ENCODE measurements at regions not wholly inside any gene's neighbourhood (a gene's known extent, or its start where the extent isn't known, plus 50 kb on each side); places are given as distances from the start of the nearest gene placed in this dataset.

GRCh38 chr5:166431456-166431855, 1860.0 kb upstream of the WWC1 start:
- no peaks in the 10 kb centered on the region for H3K9me3 ChIP-seq (ENCODE audit: control insufficient read depth in 3 of 3, low read length in 3 of 3)
- H3K36me3 ChIP-seq (ENCODE audit: control insufficient read depth in 3 of 3, insufficient read depth in 3 of 3, low read length in 3 of 3), result no peaks in the 10 kb centered on the region
- no peaks in the 10 kb centered on the region for H3K27me3 ChIP-seq (ENCODE audit: control insufficient read depth in 3 of 3, insufficient read depth in 3 of 3, low read length in 3 of 3)
- no peak overlapping the region for H3K9ac ChIP-seq (ENCODE audit: low read depth in 1 of 3, low read length in 3 of 3)
- H3K4me3 ChIP-seq (ENCODE audit: low read length in 3 of 3), result no peak overlapping the region
- no peaks in the 10 kb centered on the region for H3K4me1 ChIP-seq (ENCODE audit: control insufficient read depth in 3 of 3, insufficient read depth in 3 of 3, low read length in 3 of 3)
- no peak overlapping the region for H3K27ac ChIP-seq (ENCODE audit: low read depth, low read length)

- no peaks in the 10 kb centered on the region for H3K4me1 ChIP-seq (ENCODE audit: control insufficient read depth in 3 of 3, insufficient read depth in 3 of 3, low read length in 3 of 3)
- no peaks in the 10 kb centered on the region for H3K27me3 ChIP-seq (ENCODE audit: control insufficient read depth in 3 of 3, insufficient read depth in 3 of 3, low read length in 3 of 3)
- no peaks in the 10 kb centered on the region for H3K9me3 ChIP-seq (ENCODE audit: control insufficient read depth in 3 of 3, low read length in 3 of 3)
- H3K9ac ChIP-seq (ENCODE audit: low read depth in 1 of 3, low read length in 3 of 3), result no peak overlapping the region
- H3K36me3 ChIP-seq (ENCODE audit: control insufficient read depth in 3 of 3, insufficient read depth in 3 of 3, low read length in 3 of 3), result no peaks in the 10 kb centered on the region
- no peak overlapping the region for H3K27ac ChIP-seq (ENCODE audit: low read depth, low read length)
- no peak overlapping the region for H3K4me3 ChIP-seq (ENCODE audit: low read length in 3 of 3)
Observed at GRCh38 chr5:166433679-166434078, 1857.8 kb upstream of the WWC1 start.

DNA sequence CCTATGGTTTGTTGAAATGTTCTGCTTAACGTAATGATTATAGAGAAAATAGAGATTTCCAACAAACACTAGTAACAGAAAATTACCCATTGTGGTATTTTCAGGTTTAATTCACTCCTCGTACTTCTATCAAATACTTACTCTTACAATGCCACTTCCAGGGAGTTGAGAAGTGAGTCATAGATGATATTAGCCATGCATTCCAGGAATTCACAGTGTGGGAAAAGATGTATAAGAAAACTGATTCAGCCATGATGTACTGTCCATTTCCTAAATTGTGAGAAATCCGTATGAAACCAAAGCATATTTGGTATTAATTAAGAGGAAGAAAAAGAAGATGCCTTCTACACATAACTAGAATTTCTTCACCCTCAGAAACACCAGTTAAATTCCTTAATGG, 1854.6 kb upstream of the WWC1 start:
- no peak overlapping the region for H3K4me3 ChIP-seq (ENCODE audit: low read length in 3 of 3)
- H3K36me3 ChIP-seq (ENCODE audit: control insufficient read depth in 3 of 3, insufficient read depth in 3 of 3, low read length in 3 of 3), result no peaks in the 10 kb centered on the region
- no peaks in the 10 kb centered on the region for H3K9me3 ChIP-seq (ENCODE audit: control insufficient read depth in 3 of 3, low read length in 3 of 3)
- no peaks in the 10 kb centered on the region for H3K27me3 ChIP-seq (ENCODE audit: control insufficient read depth in 3 of 3, insufficient read depth in 3 of 3, low read length in 3 of 3)
- no peak overlapping the region for H3K27ac ChIP-seq (ENCODE audit: low read depth, low read length)
- H3K9ac ChIP-seq (ENCODE audit: low read depth in 1 of 3, low read length in 3 of 3), result no peak overlapping the region
- H3K4me1 ChIP-seq (ENCODE audit: control insufficient read depth in 3 of 3, insufficient read depth in 3 of 3, low read length in 3 of 3), result no peaks in the 10 kb centered on the region

DNA sequence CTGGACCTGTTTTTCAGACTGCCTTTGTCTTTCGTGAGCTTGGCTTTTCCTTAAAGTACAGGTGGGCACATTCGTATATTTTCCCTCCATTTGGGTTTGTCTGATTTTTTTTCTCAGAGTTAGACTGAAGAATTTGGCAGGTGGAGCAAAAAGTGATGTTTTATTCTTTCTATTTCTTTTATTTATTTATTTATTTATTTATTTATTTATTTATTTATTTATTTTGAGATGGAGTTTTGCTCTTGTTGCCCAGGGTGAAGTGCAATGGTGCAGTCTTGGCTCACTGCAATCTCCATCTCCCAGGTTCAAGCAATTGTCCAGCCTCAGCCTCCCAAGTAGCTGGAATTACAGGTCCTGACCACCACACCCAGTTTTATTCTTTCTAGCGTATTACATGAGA, 1805.1 kb upstream of the WWC1 start:
- Histone ChIP-seq H3K4me3 (ENCODE audit: low read length in 3 of 3) (no peak overlapping the region), H3K36me3 (ENCODE audit: control insufficient read depth in 3 of 3, insufficient read depth in 3 of 3, low read length in 3 of 3) (no peaks in the 10 kb centered on the region), H3K27ac (ENCODE audit: low read depth, low read length) (no peak overlapping the region)

GRCh38 chr5:166488560-166488959, 1802.9 kb upstream of the WWC1 start:
- no peak overlapping the region for H3K4me3 ChIP-seq (ENCODE audit: low read length in 3 of 3)
- no peak overlapping the region for H3K27ac ChIP-seq (ENCODE audit: low read depth, low read length)
- H3K36me3 ChIP-seq (ENCODE audit: control insufficient read depth in 3 of 3, insufficient read depth in 3 of 3, low read length in 3 of 3), result no peaks in the 10 kb centered on the region
- H3K9me3 ChIP-seq (ENCODE audit: control insufficient read depth in 3 of 3, low read length in 3 of 3), result peaks cover 0 to 2% (median 0%) of the 10 kb centered on the region in 3 donors
- H3K27me3 ChIP-seq (ENCODE audit: control insufficient read depth in 3 of 3, insufficient read depth in 3 of 3, low read length in 3 of 3), result no peaks in the 10 kb centered on the region
- H3K4me1 ChIP-seq (ENCODE audit: control insufficient read depth in 3 of 3, insufficient read depth in 3 of 3, low read length in 3 of 3), result no peaks in the 10 kb centered on the region
- no peak overlapping the region for H3K9ac ChIP-seq (ENCODE audit: low read depth in 1 of 3, low read length in 3 of 3)

More for the DNA sequence above, 1805.1 kb upstream of the WWC1 start:
- peaks cover 0 to 4% (median 2%) of the 10 kb centered on the region in 3 donors for H3K9me3 ChIP-seq (ENCODE audit: control insufficient read depth in 3 of 3, low read length in 3 of 3)
- H3K27me3 ChIP-seq (ENCODE audit: control insufficient read depth in 3 of 3, insufficient read depth in 3 of 3, low read length in 3 of 3), result no peaks in the 10 kb centered on the region
- H3K4me1 ChIP-seq (ENCODE audit: control insufficient read depth in 3 of 3, insufficient read depth in 3 of 3, low read length in 3 of 3), result no peaks in the 10 kb centered on the region
- no peak overlapping the region for H3K9ac ChIP-seq (ENCODE audit: low read depth in 1 of 3, low read length in 3 of 3)

DNA sequence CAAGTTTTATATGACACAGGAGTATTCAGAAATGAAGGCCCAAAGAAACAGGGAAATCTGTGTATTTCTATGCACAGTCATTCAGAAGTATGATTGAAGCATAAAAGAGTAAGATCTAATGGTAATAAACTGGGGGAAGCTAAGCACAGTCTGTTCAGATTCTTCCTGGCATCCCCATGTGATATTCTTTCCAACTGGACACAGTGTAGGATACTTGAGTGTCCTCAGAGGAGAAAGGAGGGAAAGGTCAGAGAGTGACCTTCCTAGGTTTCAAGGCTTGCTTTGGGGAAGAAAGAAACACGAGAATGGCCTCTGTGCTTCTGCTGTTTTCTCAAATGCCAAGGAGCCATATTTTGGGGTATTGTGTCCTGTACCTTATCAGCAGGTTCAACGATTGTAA, 1798.4 kb upstream of the WWC1 start:
- Histone ChIP-seq H3K36me3 (ENCODE audit: control insufficient read depth in 3 of 3, insufficient read depth in 3 of 3, low read length in 3 of 3) (no peaks in the 10 kb centered on the region), H3K9me3 (ENCODE audit: control insufficient read depth in 3 of 3, low read length in 3 of 3) (no peaks in the 10 kb centered on the region), H3K4me3 (ENCODE audit: low read length in 3 of 3) (no peak overlapping the region), H3K27ac (ENCODE audit: low read depth, low read length) (no peak overlapping the region), H3K27me3 (ENCODE audit: control insufficient read depth in 3 of 3, insufficient read depth in 3 of 3, low read length in 3 of 3) (no peaks in the 10 kb centered on the region), H3K9ac (ENCODE audit: low read depth in 1 of 3, low read length in 3 of 3) (no peak overlapping the region), H3K4me1 (ENCODE audit: control insufficient read depth in 3 of 3, insufficient read depth in 3 of 3, low read length in 3 of 3) (no peaks in the 10 kb centered on the region)

DNA sequence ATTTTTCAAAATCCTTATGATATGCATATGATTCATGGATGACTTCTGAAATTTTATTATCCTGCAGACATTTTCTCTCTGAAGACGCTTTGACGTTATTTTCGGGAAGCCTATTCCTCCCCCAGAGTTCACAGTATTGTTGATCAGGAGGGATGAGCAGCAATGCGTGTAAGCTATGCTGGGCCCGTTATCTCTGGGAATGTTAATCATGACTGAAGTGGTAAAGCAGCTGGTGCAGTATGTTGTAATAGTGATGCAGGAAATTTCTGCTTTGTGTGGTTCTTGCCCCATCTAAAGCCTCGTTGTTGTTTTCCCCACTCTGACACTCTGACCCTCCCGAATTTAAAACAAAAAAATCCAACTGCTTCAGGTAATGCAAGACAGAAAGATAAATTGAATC, 1797.8 kb upstream of the WWC1 start:
- H3K36me3 ChIP-seq (ENCODE audit: control insufficient read depth in 3 of 3, insufficient read depth in 3 of 3, low read length in 3 of 3), result no peaks in the 10 kb centered on the region
- no peak overlapping the region for H3K27ac ChIP-seq (ENCODE audit: low read depth, low read length)

DNA sequence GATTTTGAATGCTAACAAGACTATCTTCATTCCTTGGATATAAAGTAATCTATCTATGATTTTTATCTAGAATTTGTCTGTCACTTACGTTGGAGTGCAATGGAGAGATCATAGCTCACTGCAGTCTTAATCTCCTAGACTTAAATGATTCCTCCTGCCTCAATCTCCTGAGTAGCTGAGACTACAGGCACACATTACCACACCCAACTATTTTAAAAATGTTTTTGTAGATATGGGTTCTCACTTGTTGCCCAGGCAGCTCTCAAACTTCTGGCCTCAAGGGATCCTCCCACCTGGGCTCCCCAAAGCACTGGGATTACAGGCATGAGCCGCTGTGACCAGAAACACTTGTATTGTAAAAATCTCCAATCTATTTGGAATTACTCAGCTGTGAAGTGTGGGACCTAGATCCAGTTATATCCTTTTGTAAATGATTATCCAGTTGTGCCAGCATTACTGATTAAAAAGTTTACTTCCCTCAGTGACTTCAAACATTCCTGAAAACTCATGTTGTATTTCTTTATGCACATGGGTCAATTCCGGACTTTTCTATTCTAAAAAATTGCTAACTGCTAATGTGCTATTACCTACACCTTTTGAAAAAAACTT, 1793.8 kb upstream of the WWC1 start:
- Histone ChIP-seq H3K36me3 (ENCODE audit: control insufficient read depth in 3 of 3, insufficient read depth in 3 of 3, low read length in 3 of 3) (no peaks in the 10 kb centered on the region), H3K4me3 (ENCODE audit: low read length in 3 of 3) (no peak overlapping the region), H3K9me3 (ENCODE audit: control insufficient read depth in 3 of 3, low read length in 3 of 3) (no peaks in the 10 kb centered on the region), H3K9ac (ENCODE audit: low read depth in 1 of 3, low read length in 3 of 3) (no peak overlapping the region), H3K27ac (ENCODE audit: low read depth, low read length) (no peak overlapping the region), H3K27me3 (ENCODE audit: control insufficient read depth in 3 of 3, insufficient read depth in 3 of 3, low read length in 3 of 3) (no peaks in the 10 kb centered on the region), H3K4me1 (ENCODE audit: control insufficient read depth in 3 of 3, insufficient read depth in 3 of 3, low read length in 3 of 3) (no peaks in the 10 kb centered on the region)

More for the DNA sequence above, 1797.8 kb upstream of the WWC1 start:
- Histone ChIP-seq H3K9ac (ENCODE audit: low read depth in 1 of 3, low read length in 3 of 3) (no peak overlapping the region), H3K4me3 (ENCODE audit: low read length in 3 of 3) (no peak overlapping the region), H3K9me3 (ENCODE audit: control insufficient read depth in 3 of 3, low read length in 3 of 3) (no peaks in the 10 kb centered on the region), H3K27me3 (ENCODE audit: control insufficient read depth in 3 of 3, insufficient read depth in 3 of 3, low read length in 3 of 3) (no peaks in the 10 kb centered on the region), H3K4me1 (ENCODE audit: control insufficient read depth in 3 of 3, insufficient read depth in 3 of 3, low read length in 3 of 3) (no peaks in the 10 kb centered on the region)

DNA sequence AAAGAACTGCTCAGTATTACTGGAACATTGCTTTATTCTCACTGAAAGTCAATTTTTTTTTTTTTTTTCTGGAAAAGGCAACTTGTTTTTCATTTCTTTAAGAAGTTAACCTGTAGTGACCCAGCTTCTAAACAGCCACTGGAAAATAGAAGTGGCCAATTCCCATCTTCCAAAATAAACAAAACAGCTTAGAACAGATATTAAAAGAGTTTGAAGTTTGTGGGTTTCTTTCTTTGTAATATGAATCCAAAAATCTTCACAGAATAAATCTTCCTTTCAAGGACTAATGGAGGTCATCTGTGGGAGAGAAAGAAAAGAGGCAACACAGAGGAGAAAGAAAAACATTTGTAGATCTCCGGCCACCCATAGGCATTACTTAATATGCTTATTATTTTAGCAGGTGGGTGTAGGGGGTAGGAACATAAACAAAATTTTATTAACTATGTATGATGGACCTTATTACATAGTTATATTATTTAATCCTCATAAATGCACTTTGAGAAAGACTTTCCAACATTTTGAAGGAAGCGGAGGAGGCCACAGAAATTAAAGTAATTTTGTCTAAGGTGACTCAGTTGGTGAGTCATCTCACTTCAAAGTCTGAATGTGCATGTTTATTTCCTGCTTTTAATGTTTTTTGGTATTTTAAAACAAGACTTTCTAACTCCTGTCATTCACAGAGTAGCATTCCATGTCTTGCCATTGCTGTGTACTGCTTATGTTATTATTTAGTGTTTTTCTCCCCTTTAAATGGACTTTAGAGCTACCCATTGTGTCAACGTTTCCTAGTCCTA, 1791.8 kb upstream of the WWC1 start:
- Histone ChIP-seq H3K27ac (ENCODE audit: low read depth, low read length) (no peak overlapping the region), H3K36me3 (ENCODE audit: control insufficient read depth in 3 of 3, insufficient read depth in 3 of 3, low read length in 3 of 3) (no peaks in the 10 kb centered on the region), H3K4me1 (ENCODE audit: control insufficient read depth in 3 of 3, insufficient read depth in 3 of 3, low read length in 3 of 3) (no peaks in the 10 kb centered on the region), H3K9ac (ENCODE audit: low read depth in 1 of 3, low read length in 3 of 3) (no peak overlapping the region), H3K4me3 (ENCODE audit: low read length in 3 of 3) (no peak overlapping the region), H3K27me3 (ENCODE audit: control insufficient read depth in 3 of 3, insufficient read depth in 3 of 3, low read length in 3 of 3) (no peaks in the 10 kb centered on the region), H3K9me3 (ENCODE audit: control insufficient read depth in 3 of 3, low read length in 3 of 3) (no peaks in the 10 kb centered on the region)

GRCh38 chr5:166503506-166503905, 1787.9 kb upstream of the WWC1 start:
- H3K9me3 ChIP-seq (ENCODE audit: control insufficient read depth in 3 of 3, low read length in 3 of 3), result no peaks in the 10 kb centered on the region
- no peaks in the 10 kb centered on the region for H3K36me3 ChIP-seq (ENCODE audit: control insufficient read depth in 3 of 3, insufficient read depth in 3 of 3, low read length in 3 of 3)
- no peaks in the 10 kb centered on the region for H3K27me3 ChIP-seq (ENCODE audit: control insufficient read depth in 3 of 3, insufficient read depth in 3 of 3, low read length in 3 of 3)
- no peak overlapping the region for H3K9ac ChIP-seq (ENCODE audit: low read depth in 1 of 3, low read length in 3 of 3)
- H3K4me1 ChIP-seq (ENCODE audit: control insufficient read depth in 3 of 3, insufficient read depth in 3 of 3, low read length in 3 of 3), result no peaks in the 10 kb centered on the region
- no peak overlapping the region for H3K4me3 ChIP-seq (ENCODE audit: low read length in 3 of 3)
- no peak overlapping the region for H3K27ac ChIP-seq (ENCODE audit: low read depth, low read length)

Measured in skeletal muscle tissue (tissue), 3 donors.